Activated CD4-positive, alpha-beta T cell treated with anti-CD3 and anti-CD28 coated beads, Interleukin-2, amount 10 ng/mL, durations not matched to agents 24 days and 14 days (primary cell): ENCODE measurements at regions not wholly inside any gene's neighbourhood (a gene's known extent, or its start where the extent isn't known, plus 50 kb on each side); places are given as distances from the start of the nearest gene placed in this dataset.
A peak's percentile ranks its signal among the peaks of the same experiment; 100 is the strongest.

Experiments used
- DNase-seq: peaks from one replicate; pipeline ENCODE4 v3.0.0; 2022
- H3K27ac Mint-ChIP-seq: one replicate; pipeline ENCODE4 v1.8.0; 2022; ENCODE audit warnings: mild to moderate bottlenecking, mixed read lengths
- H3K27me3 Mint-ChIP-seq: one replicate; pipeline ENCODE4 v1.8.0; 2022; ENCODE audit warnings: mixed read lengths
- H3K36me3 Mint-ChIP-seq: one replicate; pipeline ENCODE4 v1.8.0; 2022; ENCODE audit warnings: low read depth, mild to moderate bottlenecking, mixed read lengths
- H3K4me1 Mint-ChIP-seq: one replicate; pipeline ENCODE4 v1.8.0; 2021; ENCODE audit warnings: mixed read lengths
- H3K4me3 Mint-ChIP-seq: one replicate; pipeline ENCODE4 v1.8.0; 2022; ENCODE audit warnings: mild to moderate bottlenecking, moderate library complexity, mixed read lengths
- H3K9me3 Mint-ChIP-seq: one replicate; pipeline ENCODE4 v1.8.0; 2021; ENCODE audit warnings: mixed read lengths
- intact Hi-C: fragments of 100-400 bp; cut with micrococcal nuclease; formaldehyde crosslinking; loops from one replicate; pipeline ENCODE4 v1.15.1; 2023

GRCh38 chr9:95644377-95644776 lies 127.6 kb upstream of the PTCH1 start:
- Mint-ChIP-seq H3K36me3 (no peaks in the 10 kb centered on the region), H3K27ac (no peak overlapping the region), H3K9me3 (peaks cover 5% of the 10 kb centered on the region), H3K27me3 (peaks cover 8% of the 10 kb centered on the region), H3K4me1 (no peaks in the 10 kb centered on the region), H3K4me3 (no peak overlapping the region)
- intact Hi-C loops, result no loop called here
- no peak for DNase-seq

GRCh38 chr9:95643619-95644018 lies 126.8 kb upstream of the PTCH1 start:
- no peak for DNase-seq
- Mint-ChIP-seq H3K27ac (no peak overlapping the region), H3K9me3 (peaks cover 6% of the 10 kb centered on the region), H3K27me3 (peaks cover 12% of the 10 kb centered on the region), H3K4me3 (no peak overlapping the region), H3K36me3 (no peaks in the 10 kb centered on the region), H3K4me1 (no peaks in the 10 kb centered on the region)
- intact Hi-C loops, result no loop called here

- Mint-ChIP-seq H3K27ac (no peak overlapping the region), H3K9me3 (peaks cover 9% of the 10 kb centered on the region), H3K4me3 (no peak overlapping the region), H3K27me3 (peaks cover 12% of the 10 kb centered on the region), H3K4me1 (no peaks in the 10 kb centered on the region), H3K36me3 (no peaks in the 10 kb centered on the region)
- intact Hi-C loops, result no loop called here
- DNase-seq, result no peak
These were observed 125.4 kb upstream of the PTCH1 start for GRCh38 chr9:95642189-95642588.

GRCh38 chr9:95641586-95641985 lies 124.8 kb upstream of the PTCH1 start:
- DNase-seq, result no peak
- H3K27me3 Mint-ChIP-seq, result peaks cover 14% of the 10 kb centered on the region
- no peak overlapping the region for H3K27ac Mint-ChIP-seq
- H3K36me3 Mint-ChIP-seq, result no peaks in the 10 kb centered on the region
- H3K9me3 Mint-ChIP-seq, result peaks cover 5% of the 10 kb centered on the region
- H3K4me1 Mint-ChIP-seq, result no peaks in the 10 kb centered on the region
- intact Hi-C loops, result no loop called here
- H3K4me3 Mint-ChIP-seq, result no peak overlapping the region

- Mint-ChIP-seq H3K36me3 (no peaks in the 10 kb centered on the region), H3K27me3 (peaks cover 17% of the 10 kb centered on the region), H3K9me3 (peaks cover 5% of the 10 kb centered on the region), H3K4me1 (no peaks in the 10 kb centered on the region), H3K4me3 (no peak overlapping the region), H3K27ac (no peak overlapping the region)
- intact Hi-C loops, result no loop called here
- no peak for DNase-seq
These were observed 123.6 kb upstream of the PTCH1 start for GRCh38 chr9:95640336-95640735.

GRCh38 chr9:95635986-95636671 lies 119.4 kb upstream of the PTCH1 start:
- no peak overlapping the region for H3K4me3 Mint-ChIP-seq
- no peak overlapping the region for H3K27ac Mint-ChIP-seq
- DNase-seq, result no peak
- intact Hi-C loops, result no loop called here
- H3K36me3 Mint-ChIP-seq, result no peaks in the 10 kb centered on the region
- H3K9me3 Mint-ChIP-seq, result peaks cover 5% of the 10 kb centered on the region
- no peaks in the 10 kb centered on the region for H3K4me1 Mint-ChIP-seq
- peaks cover 20% of the 10 kb centered on the region for H3K27me3 Mint-ChIP-seq

- H3K36me3 Mint-ChIP-seq, result no peaks in the 10 kb centered on the region
- no peak for DNase-seq
- intact Hi-C loops, result no loop called here
- H3K27ac Mint-ChIP-seq, result no peak overlapping the region
- H3K4me1 Mint-ChIP-seq, result no peaks in the 10 kb centered on the region
- H3K9me3 Mint-ChIP-seq, result peaks cover 6% of the 10 kb centered on the region
- H3K27me3 Mint-ChIP-seq, result peaks cover 14% of the 10 kb centered on the region
- no peak overlapping the region for H3K4me3 Mint-ChIP-seq
These were observed 117.8 kb upstream of the PTCH1 start for GRCh38 chr9:95634536-95634935.

- no peak overlapping the region for H3K4me3 Mint-ChIP-seq
- intact Hi-C loops, result no loop called here
- peaks cover 10% of the 10 kb centered on the region for H3K9me3 Mint-ChIP-seq
- H3K27me3 Mint-ChIP-seq, result peaks cover 12% of the 10 kb centered on the region
- no peak for DNase-seq
- H3K4me1 Mint-ChIP-seq, result no peaks in the 10 kb centered on the region
- no peaks in the 10 kb centered on the region for H3K36me3 Mint-ChIP-seq
- no peak overlapping the region for H3K27ac Mint-ChIP-seq
These were observed 117.3 kb upstream of the PTCH1 start for GRCh38 chr9:95634114-95634513.

GRCh38 chr9:95629585-95629984 lies 112.8 kb upstream of the PTCH1 start:
- peaks cover 2% of the 10 kb centered on the region for H3K36me3 Mint-ChIP-seq

GRCh38 chr9:95627802-95628201 lies 111.0 kb upstream of the PTCH1 start:
- Mint-ChIP-seq H3K27ac (no peak overlapping the region), H3K4me3 (no peak overlapping the region), H3K27me3 (peaks cover 2% of the 10 kb centered on the region), H3K36me3 (peaks cover 2% of the 10 kb centered on the region), H3K4me1 (peaks cover 13% of the 10 kb centered on the region), H3K9me3 (peaks cover 28% of the 10 kb centered on the region)
- intact Hi-C loops, result no loop called here
- DNase-seq, result no peak

More at GRCh38 chr9:95629585-95629984, 112.8 kb upstream of the PTCH1 start:
- Mint-ChIP-seq H3K27ac (no peak overlapping the region), H3K4me1 (peaks cover 13% of the 10 kb centered on the region), H3K27me3 (peaks cover 2% of the 10 kb centered on the region), H3K9me3 (peaks cover 22% of the 10 kb centered on the region), H3K4me3 (no peak overlapping the region)
- DNase-seq, result no peak
- intact Hi-C loops, result no loop called here

- H3K9me3 Mint-ChIP-seq, result peaks cover 28% of the 10 kb centered on the region
- intact Hi-C loops, result no loop called here
- peaks cover 2% of the 10 kb centered on the region for H3K36me3 Mint-ChIP-seq
- H3K27ac Mint-ChIP-seq, result no peak overlapping the region
- H3K4me3 Mint-ChIP-seq, result peak overlapping the region; percentile 13
- peak; percentile 79 for DNase-seq
- peaks cover 13% of the 10 kb centered on the region for H3K4me1 Mint-ChIP-seq
- H3K27me3 Mint-ChIP-seq, result no peaks in the 10 kb centered on the region
These were observed 110.3 kb upstream of the PTCH1 start for GRCh38 chr9:95626885-95627558.

- peaks cover 2% of the 10 kb centered on the region for H3K36me3 Mint-ChIP-seq
- peaks cover 13% of the 10 kb centered on the region for H3K4me1 Mint-ChIP-seq
- no peaks in the 10 kb centered on the region for H3K27me3 Mint-ChIP-seq
- no peak overlapping the region for H3K27ac Mint-ChIP-seq
- intact Hi-C loops, result no loop called here
- no peak overlapping the region for H3K4me3 Mint-ChIP-seq
- DNase-seq, result no peak
- peaks cover 28% of the 10 kb centered on the region for H3K9me3 Mint-ChIP-seq
These were observed 109.6 kb upstream of the PTCH1 start for GRCh38 chr9:95626341-95626740.

- peaks cover 2% of the 10 kb centered on the region for H3K36me3 Mint-ChIP-seq
- H3K4me3 Mint-ChIP-seq, result no peak overlapping the region
- H3K27ac Mint-ChIP-seq, result no peak overlapping the region
- peaks cover 13% of the 10 kb centered on the region for H3K4me1 Mint-ChIP-seq
- H3K9me3 Mint-ChIP-seq, result peaks cover 23% of the 10 kb centered on the region
- intact Hi-C loops, result no loop called here
- H3K27me3 Mint-ChIP-seq, result no peaks in the 10 kb centered on the region
- DNase-seq, result no peak
These were observed 106.9 kb upstream of the PTCH1 start for GRCh38 chr9:95623640-95624039.

GRCh38 chr9:95620722-95621121 lies 104.0 kb upstream of the PTCH1 start:
- Mint-ChIP-seq H3K9me3 (peaks cover 16% of the 10 kb centered on the region), H3K4me1 (no peaks in the 10 kb centered on the region), H3K27me3 (no peaks in the 10 kb centered on the region), H3K4me3 (no peak overlapping the region), H3K27ac (no peak overlapping the region), H3K36me3 (no peaks in the 10 kb centered on the region)
- DNase-seq, result no peak
- intact Hi-C loops, result no loop called here
